ENCODE measurements at regions not wholly inside any gene's neighbourhood (a gene's known extent, or its start where the extent isn't known, plus 50 kb on each side); places are given as distances from the start of the nearest gene placed in this dataset.

DNA sequence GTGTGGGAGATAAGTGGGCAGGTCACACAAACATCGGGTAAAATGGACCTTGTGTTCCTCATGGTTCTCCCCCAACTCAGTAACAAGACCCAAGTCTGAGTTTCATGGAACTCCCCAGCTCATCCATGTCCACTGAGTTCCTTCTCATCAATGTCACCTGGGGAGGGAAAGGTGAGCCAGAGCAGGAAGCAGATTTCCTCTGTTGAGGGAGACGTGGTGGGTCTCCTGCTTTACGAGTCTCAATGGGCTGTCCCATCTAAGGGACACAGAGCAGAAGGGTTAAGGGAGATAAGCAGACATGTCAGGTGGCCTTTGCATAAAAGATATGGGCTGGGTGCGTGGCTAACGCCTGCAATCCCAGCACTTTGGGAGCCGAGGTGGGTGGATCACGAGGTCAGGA lies 56.5 kb upstream of the SORCS3 start:
- no peak overlapping the region for H3K27ac ChIP-seq (ENCODE audit: extremely low read depth, low read depth, low read length)
- TF ChIP-seq ZFHX2 (tag by site-specific recombination; conservative IDR thresholded peaks at IDR 0.05) (no peak), REPIN1 (tag by site-specific recombination; IDR thresholded peaks at IDR 0.05; ENCODE audit: low read depth) (no peak), ZNF677 (tag by site-specific recombination; IDR thresholded peaks at IDR 0.05) (no peak), ZBTB20 (tag by site-specific recombination; IDR thresholded peaks at IDR 0.05) (no peak)
- ChIA-PET POLR2A (no interaction called here), CTCF (interaction anchor here (1.7 kb wide), 1 partner anchor 38 kb away, joined by 5 read pairs; no protein-coding TSS in a partner anchor)
- H3K9me3 ChIP-seq (ENCODE audit: control insufficient read depth, insufficient read depth, low read depth, low read length), result no peaks in the 10 kb centered on the region
- H3K4me1 ChIP-seq (ENCODE audit: control insufficient read depth, insufficient read depth, low read length), result no peaks in the 10 kb centered on the region
- no peaks in the 10 kb centered on the region for H3K36me3 ChIP-seq (ENCODE audit: control insufficient read depth in 2 of 2, insufficient read depth in 1 of 2, low read length in 2 of 2)
- H3K4me3 ChIP-seq (ENCODE audit: low read depth, low read length), result no peak overlapping the region

DNA sequence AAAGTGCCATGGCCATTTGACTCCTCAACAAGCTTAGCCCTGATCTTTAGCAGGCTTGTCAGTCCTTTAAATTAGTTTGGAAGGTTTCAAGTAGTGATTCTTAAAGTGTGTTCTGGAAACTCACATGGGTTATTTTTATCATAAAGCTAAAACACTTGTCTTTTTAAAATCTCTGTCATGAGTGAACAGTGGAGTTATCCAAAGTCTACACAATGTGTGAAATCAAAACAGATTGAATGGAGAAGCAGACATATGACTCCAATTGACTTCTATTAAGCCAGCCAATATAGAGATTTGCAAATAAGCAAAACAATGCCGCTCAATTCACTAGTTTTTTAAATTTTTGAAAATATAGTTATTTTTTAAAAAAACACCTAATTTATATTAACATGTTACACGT lies 53.3 kb upstream of the SORCS3 start:
- CTCF ChIA-PET, result interaction anchor here (0.7 kb wide), 1 partner anchor 31 kb away, joined by 3 read pairs; no protein-coding TSS in a partner anchor

DNA sequence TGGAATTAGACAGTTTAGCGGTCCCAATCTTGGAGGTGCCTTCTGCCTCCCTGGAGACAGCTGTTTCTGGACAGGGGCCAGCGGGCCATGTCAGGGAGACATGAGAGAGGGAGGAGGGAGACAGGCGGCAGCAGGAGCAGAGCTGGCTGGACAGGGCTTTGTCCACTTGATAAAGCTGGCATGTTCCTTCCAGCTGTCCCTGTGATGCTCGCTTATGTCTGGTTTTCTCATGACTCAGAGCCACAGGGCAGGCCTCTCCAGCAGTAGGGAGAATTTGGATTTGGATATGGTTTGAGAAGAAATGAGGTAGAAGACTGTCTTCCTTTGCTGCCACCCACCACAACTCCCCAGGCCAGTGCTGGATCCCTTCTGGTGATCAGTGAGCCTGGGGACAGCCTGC lies 51.7 kb upstream of the SORCS3 start:
- POLR2A ChIA-PET, result no interaction called here
- H3K4me3 ChIP-seq (ENCODE audit: low read depth, low read length), result no peak overlapping the region
- no peaks in the 10 kb centered on the region for H3K36me3 ChIP-seq (ENCODE audit: control insufficient read depth in 2 of 2, insufficient read depth in 1 of 2, low read length in 2 of 2)
- no peaks in the 10 kb centered on the region for H3K4me1 ChIP-seq (ENCODE audit: control insufficient read depth, insufficient read depth, low read length)
- TF ChIP-seq GLI4 (tag by site-specific recombination; IDR thresholded peaks at IDR 0.05) (no peak), ZNF670 (tag by site-specific recombination; IDR thresholded peaks at IDR 0.05; ENCODE audit: low read depth) (no peak), ZNF114 (tag by site-specific recombination; IDR thresholded peaks at IDR 0.05) (no peak), ZNF558 (tag by site-specific recombination; IDR thresholded peaks at IDR 0.05) (no peak)
- CTCF ChIA-PET, result interaction anchor here (1.3 kb wide), 1 partner anchor 9 kb away, joined by 10 read pairs; no protein-coding TSS in a partner anchor
- H3K27ac ChIP-seq (ENCODE audit: extremely low read depth, low read depth, low read length), result no peak overlapping the region
- H3K9me3 ChIP-seq (ENCODE audit: control insufficient read depth, insufficient read depth, low read depth, low read length), result no peaks in the 10 kb centered on the region

More for the DNA sequence above, 53.3 kb upstream of the SORCS3 start:
- no peaks in the 10 kb centered on the region for H3K4me1 ChIP-seq (ENCODE audit: control insufficient read depth, insufficient read depth, low read length)
- POLR2A ChIA-PET, result no interaction called here
- no peaks in the 10 kb centered on the region for H3K9me3 ChIP-seq (ENCODE audit: control insufficient read depth, insufficient read depth, low read depth, low read length)
- H3K4me3 ChIP-seq (ENCODE audit: low read depth, low read length), result no peak overlapping the region
- no peak overlapping the region for H3K27ac ChIP-seq (ENCODE audit: extremely low read depth, low read depth, low read length)
- H3K36me3 ChIP-seq (ENCODE audit: control insufficient read depth in 2 of 2, insufficient read depth in 1 of 2, low read length in 2 of 2), result no peaks in the 10 kb centered on the region
- no peak for TF ChIP-seq ZFP69B (tag by site-specific recombination; IDR thresholded peaks at IDR 0.05)
- TF ChIP-seq ZNF707 (tag by site-specific recombination; IDR thresholded peaks at IDR 0.05), result no peak
- no peak for TF ChIP-seq PRDM1 (tag by site-specific recombination; IDR thresholded peaks at IDR 0.05)
- TF ChIP-seq TCF7L2 (IDR thresholded peaks at IDR 0.05; ENCODE audit: borderline replicate concordance, low read depth, low read length), result no peak
- TF ChIP-seq ZNF654 (tag by site-specific recombination; IDR thresholded peaks at IDR 0.05; ENCODE audit: low read depth), result no peak
- no peak for TF ChIP-seq ZNF837 (tag by site-specific recombination; IDR thresholded peaks at IDR 0.05)
- TF ChIP-seq ZNF426 (tag by site-specific recombination; IDR thresholded peaks at IDR 0.05), result no peak
- TF ChIP-seq GLI4 (tag by site-specific recombination; IDR thresholded peaks at IDR 0.05), result no peak
- TF ChIP-seq ZNF16 (tag by site-specific recombination; IDR thresholded peaks at IDR 0.05; ENCODE audit: low read depth), result no peak
- no peak for TF ChIP-seq ZFHX2 (tag by site-specific recombination; conservative IDR thresholded peaks at IDR 0.05)
- TF ChIP-seq ZNF624 (tag by site-specific recombination; IDR thresholded peaks at IDR 0.05), result no peak
- TF ChIP-seq, protein P1, sequence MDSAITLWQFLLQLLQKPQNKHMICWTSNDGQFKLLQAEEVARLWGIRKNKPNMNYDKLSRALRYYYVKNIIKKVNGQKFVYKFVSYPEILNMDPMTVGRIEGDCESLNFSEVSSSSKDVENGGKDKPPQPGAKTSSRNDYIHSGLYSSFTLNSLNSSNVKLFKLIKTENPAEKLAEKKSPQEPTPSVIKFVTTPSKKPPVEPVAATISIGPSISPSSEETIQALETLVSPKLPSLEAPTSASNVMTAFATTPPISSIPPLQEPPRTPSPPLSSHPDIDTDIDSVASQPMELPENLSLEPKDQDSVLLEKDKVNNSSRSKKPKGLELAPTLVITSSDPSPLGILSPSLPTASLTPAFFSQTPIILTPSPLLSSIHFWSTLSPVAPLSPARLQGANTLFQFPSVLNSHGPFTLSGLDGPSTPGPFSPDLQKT (IDR thresholded peaks at IDR 0.05; ENCODE audit: borderline replicate concordance, low read depth, low read length), result no peak
- no peak for TF ChIP-seq ZNF140 (tag by site-specific recombination; IDR thresholded peaks at IDR 0.05)
- TF ChIP-seq KLF7 (tag by site-specific recombination; IDR thresholded peaks at IDR 0.05; ENCODE audit: borderline replicate concordance), result no peak

DNA sequence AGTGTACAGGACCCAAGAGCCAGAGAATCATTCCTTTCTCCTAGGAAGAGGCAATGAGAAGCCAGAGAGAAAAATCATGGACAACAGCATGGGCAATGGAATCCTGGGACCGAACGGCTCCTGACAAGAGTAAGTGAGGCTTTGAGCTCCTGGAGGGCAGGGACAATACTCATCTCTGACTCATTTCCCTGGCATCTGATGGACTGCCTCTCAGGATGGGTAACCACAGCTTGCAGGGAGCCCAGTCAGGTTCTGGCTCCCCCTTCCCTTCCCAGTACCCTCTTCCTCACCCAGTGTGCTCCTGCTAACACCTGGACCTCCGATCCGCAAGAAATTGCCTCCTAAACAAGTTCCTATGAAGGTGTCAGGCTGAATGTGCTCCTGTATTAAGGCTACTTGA lies 51.2 kb upstream of the SORCS3 start:
- CTCF ChIA-PET, result interaction anchor here (1.3 kb wide), 1 partner anchor 9 kb away, joined by 10 read pairs; no protein-coding TSS in a partner anchor
- Histone ChIP-seq H3K4me3 (ENCODE audit: low read depth, low read length) (no peak overlapping the region), H3K27ac (ENCODE audit: extremely low read depth, low read depth, low read length) (no peak overlapping the region), H3K9me3 (ENCODE audit: control insufficient read depth, insufficient read depth, low read depth, low read length) (no peaks in the 10 kb centered on the region), H3K36me3 (ENCODE audit: control insufficient read depth in 2 of 2, insufficient read depth in 1 of 2, low read length in 2 of 2) (no peaks in the 10 kb centered on the region), H3K4me1 (ENCODE audit: control insufficient read depth, insufficient read depth, low read length) (no peaks in the 10 kb centered on the region)
- POLR2A ChIA-PET, result no interaction called here
- TF ChIP-seq ZNF37A (tag by site-specific recombination; IDR thresholded peaks at IDR 0.05) (no peak), ZNF837 (tag by site-specific recombination; IDR thresholded peaks at IDR 0.05) (no peak), ZNF529 (tag by site-specific recombination; IDR thresholded peaks at IDR 0.05; ENCODE audit: insufficient replicate concordance) (no peak), ZNF654 (tag by site-specific recombination; IDR thresholded peaks at IDR 0.05; ENCODE audit: low read depth) (no peak), ZFP69B (tag by site-specific recombination; IDR thresholded peaks at IDR 0.05) (no peak), ZNF266 (tag by site-specific recombination; IDR thresholded peaks at IDR 0.05; ENCODE audit: low read depth) (no peak)
- TF ChIP-seq, protein P2, sequence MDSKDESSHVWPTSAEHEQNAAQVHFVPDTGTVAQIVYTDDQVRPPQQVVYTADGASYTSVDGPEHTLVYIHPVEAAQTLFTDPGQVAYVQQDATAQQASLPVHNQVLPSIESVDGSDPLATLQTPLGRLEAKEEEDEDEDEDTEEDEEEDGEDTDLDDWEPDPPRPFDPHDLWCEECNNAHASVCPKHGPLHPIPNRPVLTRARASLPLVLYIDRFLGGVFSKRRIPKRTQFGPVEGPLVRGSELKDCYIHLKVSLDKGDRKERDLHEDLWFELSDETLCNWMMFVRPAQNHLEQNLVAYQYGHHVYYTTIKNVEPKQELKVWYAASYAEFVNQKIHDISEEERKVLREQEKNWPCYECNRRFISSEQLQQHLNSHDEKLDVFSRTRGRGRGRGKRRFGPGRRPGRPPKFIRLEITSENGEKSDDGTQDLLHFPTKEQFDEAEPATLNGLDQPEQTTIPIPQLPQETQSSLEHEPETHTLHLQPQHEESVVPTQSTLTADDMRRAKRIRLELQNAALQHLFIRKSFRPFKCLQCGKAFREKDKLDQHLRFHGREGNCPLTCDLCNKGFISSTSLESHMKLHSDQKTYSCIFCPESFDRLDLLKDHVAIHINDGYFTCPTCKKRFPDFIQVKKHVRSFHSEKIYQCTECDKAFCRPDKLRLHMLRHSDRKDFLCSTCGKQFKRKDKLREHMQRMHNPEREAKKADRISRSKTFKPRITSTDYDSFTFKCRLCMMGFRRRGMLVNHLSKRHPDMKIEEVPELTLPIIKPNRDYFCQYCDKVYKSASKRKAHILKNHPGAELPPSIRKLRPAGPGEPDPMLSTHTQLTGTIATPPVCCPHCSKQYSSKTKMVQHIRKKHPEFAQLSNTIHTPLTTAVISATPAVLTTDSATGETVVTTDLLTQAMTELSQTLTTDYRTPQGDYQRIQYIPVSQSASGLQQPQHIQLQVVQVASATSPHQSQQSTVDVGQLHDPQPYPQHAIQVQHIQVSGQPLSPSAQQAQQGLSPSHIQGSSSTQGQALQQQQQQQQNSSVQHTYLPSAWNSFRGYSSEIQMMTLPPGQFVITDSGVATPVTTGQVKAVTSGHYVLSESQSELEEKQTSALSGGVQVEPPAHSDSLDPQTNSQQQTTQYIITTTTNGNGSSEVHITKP (tag by site-specific recombination; IDR thresholded peaks at IDR 0.05), result no peak
- TF ChIP-seq, protein P3, sequence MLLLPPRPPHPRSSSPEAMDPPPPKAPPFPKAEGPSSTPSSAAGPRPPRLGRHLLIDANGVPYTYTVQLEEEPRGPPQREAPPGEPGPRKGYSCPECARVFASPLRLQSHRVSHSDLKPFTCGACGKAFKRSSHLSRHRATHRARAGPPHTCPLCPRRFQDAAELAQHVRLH (tag by site-specific recombination; IDR thresholded peaks at IDR 0.05), result no peak
